Gastrocnemius medialis (tissue), 4 donors: ENCODE measurements at regions not wholly inside any gene's neighbourhood (a gene's known extent, or its start where the extent isn't known, plus 50 kb on each side); places are given as distances from the start of the nearest gene placed in this dataset.

Experiments
- ATAC-seq, 2 donors: fragments of 150-250 bp; one replicate each; pipeline ENCODE4 v1.9.1; 2016
- DNase-seq, 2 donors: peaks; one replicate each; pipeline ENCODE4 v3.0.0-alpha.2; 2019
- H3K27ac ChIP-seq, 4 donors: fragments of 200-600 bp; sonication (generic); 1 replicate in 1 of 4; 2 replicates in 3 of 4; pipeline ENCODE4 v1.5.1; 2016 to 2018; ENCODE audit warnings: mild to moderate bottlenecking in 2 of 4, moderate library complexity in 1 of 4
- H3K27me3 ChIP-seq, 3 donors: fragments of 200-600 bp; sonication (generic) in 2 of 3; 1 replicate in 1 of 3; 2 replicates in 2 of 3; pipeline versions ENCODE4 v1.5.1 to v1.6.0; 2016 to 2019; ENCODE audit warnings: mild to moderate bottlenecking in 1 of 3, moderate library complexity in 1 of 3
- H3K36me3 ChIP-seq, 2 donors: fragments of 200-600 bp; sonication (generic) in 1 of 2; one replicate each; pipeline ENCODE4 v1.5.1; 2017 to 2018
- H3K4me1 ChIP-seq, 2 donors: fragments of 200-600 bp; sonication (generic) in 1 of 2; one replicate each; pipeline ENCODE4 v1.5.1; 2016 to 2017; ENCODE audit warnings: mild to moderate bottlenecking in 2 of 2
- H3K4me3 ChIP-seq, 4 donors: fragments of 200-600 bp; sonication (generic) in 3 of 4; 1 replicate in 1 of 4; 2 replicates in 3 of 4; pipeline ENCODE4 v1.5.1; 2016 to 2019; ENCODE audit warnings: mild to moderate bottlenecking in 2 of 4
- H3K9me3 ChIP-seq, 3 donors: fragments of 200-600 bp; sonication (generic) in 2 of 3; 1 replicate in 1 of 3; 2 replicates in 2 of 3; pipeline ENCODE4 v1.5.1; 2016 to 2019
- CTCF ChIP-seq, 5 experiments: fragments of 450-650 bp in 3 of 5; fragments of 200-600 bp in 2 of 5; sonication (generic) in 2 of 5; IDR thresholded peaks in 4 of 5; conservative IDR thresholded peaks in 1 of 5; 1 replicate in 4 of 5; 2 replicates in 1 of 5; pipeline ENCODE4 v1.5.1; 2016 to 2019; ENCODE audit warnings: antibody characterized with exemption in 5 of 5, mild to moderate bottlenecking in 3 of 5, moderate library complexity in 3 of 5
- POLR2A ChIP-seq, 2 donors: fragments of 450-650 bp; IDR thresholded peaks; one replicate each; pipeline ENCODE4 v1.6.1; 2017; ENCODE audit warnings: antibody characterized with exemption in 2 of 2, mild to moderate bottlenecking in 2 of 2, moderate library complexity in 2 of 2
- in situ Hi-C, 4 donors: fragments of 200-750 bp; cut with MboI; loops; one replicate each; pipeline versions ENCODE4 v1.15.0 to v1.8.0; 2017; ENCODE audit warnings: low sequenced_read_pairs in 4 of 4
- intact Hi-C: fragments of 100-400 bp; cut with DNase I; formaldehyde crosslinking; loops from one replicate; pipeline ENCODE4 v1.15.1; 2023; ENCODE audit warnings: low total_unique reads

- DNase-seq: no peak
- H3K4me1 ChIP-seq: no peaks in the 10 kb centered on the region
- intact Hi-C loops: no loop called here
- no peak for ATAC-seq
- no peak overlapping the region for H3K4me3 ChIP-seq
- H3K27ac ChIP-seq: no peak overlapping the region
- no peaks in the 10 kb centered on the region for H3K36me3 ChIP-seq
- H3K9me3 ChIP-seq: no peaks in the 10 kb centered on the region
- no peaks in the 10 kb centered on the region for H3K27me3 ChIP-seq
- in situ Hi-C loops: loop anchor here in 3 of 4 donors (10.0 to 25.0 kb wide), 3 partner anchors 339 to 644 kb away; no protein-coding TSS in a partner anchor
- TF ChIP-seq POLR2A (IDR thresholded peaks at IDR 0.05) (no peak), CTCF (IDR thresholded peaks at IDR 0.05 in 4 of 5, conservative IDR thresholded peaks at IDR 0.05 in 1 of 5) (no peak)
Measured at GRCh38 chr21:15498455-15498854, 231.3 kb upstream of the USP25 start.

DNA sequence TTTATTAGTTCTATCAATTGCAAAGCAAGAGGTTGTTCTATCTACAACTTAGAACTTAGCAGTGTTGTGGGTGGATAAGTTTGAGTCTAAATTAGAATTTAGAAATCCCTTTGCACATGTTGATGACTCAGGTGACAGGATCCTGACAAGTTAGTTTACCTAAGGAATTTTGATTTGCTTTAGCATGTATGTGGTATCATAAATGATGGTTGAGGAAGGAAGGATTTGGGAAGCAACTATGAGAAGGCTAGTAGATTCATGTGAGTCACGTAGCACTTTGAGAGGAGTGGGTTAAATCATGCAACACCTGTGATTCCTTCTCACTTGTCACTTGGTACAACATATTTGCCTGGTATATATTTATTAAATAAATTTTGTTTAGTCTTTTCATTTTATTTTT, 223.7 kb upstream of the USP25 start:
- DNase-seq (no peak), ATAC-seq (no peak)
- TF ChIP-seq POLR2A (IDR thresholded peaks at IDR 0.05) (no peak), CTCF (IDR thresholded peaks at IDR 0.05 in 4 of 5, conservative IDR thresholded peaks at IDR 0.05 in 1 of 5) (no peak)
- in situ Hi-C loops (no loop called here), intact Hi-C loops (no loop called here)
- H3K9me3 ChIP-seq: no peaks in the 10 kb centered on the region
- H3K27ac ChIP-seq: no peak overlapping the region
- no peaks in the 10 kb centered on the region for H3K27me3 ChIP-seq
- no peak overlapping the region for H3K4me3 ChIP-seq
- H3K36me3 ChIP-seq: no peaks in the 10 kb centered on the region
- H3K4me1 ChIP-seq: no peaks in the 10 kb centered on the region

GRCh38 chr21:15508554-15508953, 221.2 kb upstream of the USP25 start:
- Histone ChIP-seq H3K27ac (no peak overlapping the region), H3K4me1 (no peaks in the 10 kb centered on the region), H3K4me3 (no peak overlapping the region), H3K27me3 (no peaks in the 10 kb centered on the region), H3K9me3 (no peaks in the 10 kb centered on the region), H3K36me3 (no peaks in the 10 kb centered on the region)
- intact Hi-C loops (no loop called here), in situ Hi-C loops (no loop called here)
- ATAC-seq (no peak), DNase-seq (no peak)
- TF ChIP-seq CTCF (IDR thresholded peaks at IDR 0.05 in 4 of 5, conservative IDR thresholded peaks at IDR 0.05 in 1 of 5) (no peak), POLR2A (IDR thresholded peaks at IDR 0.05) (no peak)

DNA sequence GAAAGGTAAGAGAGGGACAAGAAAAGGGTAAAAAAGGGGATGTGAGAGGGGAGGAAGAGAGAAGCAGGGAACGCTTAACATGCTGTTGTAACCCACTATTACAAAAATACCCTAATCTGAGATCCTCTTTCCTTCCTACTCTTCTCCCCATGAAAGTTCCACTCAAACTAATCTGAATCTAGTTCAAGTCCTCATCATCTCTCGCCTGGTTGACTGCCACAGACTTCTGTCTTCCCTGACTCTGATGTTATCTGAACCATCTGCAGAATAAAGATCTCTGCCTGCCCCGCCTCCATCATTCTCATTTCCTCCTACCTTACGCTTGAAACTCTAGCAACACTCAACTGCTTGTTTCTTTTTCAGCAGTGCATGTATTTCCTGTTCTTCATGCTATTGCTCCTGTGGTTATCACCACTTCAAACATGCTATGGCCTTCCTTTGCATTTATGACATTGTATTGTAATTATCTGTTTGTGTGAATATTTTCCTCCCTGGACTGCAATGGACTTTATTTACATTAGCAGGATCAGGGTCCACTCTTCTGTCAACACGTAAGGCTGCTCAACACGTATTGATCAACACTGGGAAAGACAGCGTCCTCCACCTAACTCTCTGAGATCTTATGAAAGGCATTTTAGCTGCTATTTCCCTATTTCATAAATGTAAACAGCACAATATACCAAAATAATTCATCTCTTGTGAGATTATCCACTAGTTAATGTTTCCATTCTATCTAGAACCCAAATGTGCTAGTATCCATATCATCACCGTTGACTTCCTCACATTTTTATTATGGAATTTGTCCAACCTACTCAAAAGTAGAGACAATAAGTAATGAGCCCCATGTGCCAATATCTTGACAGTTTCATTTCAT, 215.5 kb upstream of the USP25 start:
- Histone ChIP-seq H3K4me1 (no peaks in the 10 kb centered on the region), H3K27ac (no peak overlapping the region), H3K36me3 (no peaks in the 10 kb centered on the region), H3K4me3 (no peak overlapping the region), H3K27me3 (no peaks in the 10 kb centered on the region), H3K9me3 (no peaks in the 10 kb centered on the region)
- in situ Hi-C loops (no loop called here), intact Hi-C loops (no loop called here)
- no peak for ATAC-seq
- TF ChIP-seq POLR2A (IDR thresholded peaks at IDR 0.05) (no peak), CTCF (IDR thresholded peaks at IDR 0.05 in 4 of 5, conservative IDR thresholded peaks at IDR 0.05 in 1 of 5) (no peak)
- no peak for DNase-seq
